Cardiac muscle cell (in vitro differentiated cells and primary cell): ENCODE measurements at regions not wholly inside any gene's neighbourhood (a gene's known extent, or its start where the extent isn't known, plus 50 kb on each side); places are given as distances from the start of the nearest gene placed in this dataset.

Source experiments
- DNase-seq, 2 donors: peaks; one replicate each; pipeline versions ENCODE4 v3.0.0 to v3.0.0-alpha.2; 2010 to 2017; ENCODE audit warnings: low read depth in 1 of 2, low spot score in 1 of 2
- H3K27ac ChIP-seq: fragments of 200-600 bp; sonication (generic); 2 replicates; pipeline ENCODE4 v1.5.1; 2016
- H3K27me3 ChIP-seq: fragments of 200-600 bp; sonication (generic); 2 replicates; pipeline ENCODE4 v1.6.0; 2016; ENCODE audit warnings: control low read depth
- H3K36me3 ChIP-seq: fragments of 200-600 bp; sonication (generic); 2 replicates; pipeline ENCODE4 v1.5.1; 2016; ENCODE audit warnings: control low read depth
- H3K4me1 ChIP-seq: fragments of 200-600 bp; sonication (generic); 2 replicates; pipeline ENCODE4 v1.8.1; 2017; ENCODE audit warnings: low read depth, mild to moderate bottlenecking, mixed run types
- H3K4me3 ChIP-seq: fragments of 200-600 bp; sonication (generic); 2 replicates; pipeline ENCODE4 v1.5.1; 2016; ENCODE audit warnings: mild to moderate bottlenecking
- H3K9me3 ChIP-seq: fragments of 200-600 bp; sonication (generic); 2 replicates; pipeline ENCODE4 v1.5.1; 2017; ENCODE audit warnings: low read depth, mild to moderate bottlenecking, control low read depth
- TF ChIP-seq, protein P1 (sequence below): IDR thresholded peaks from 2 replicates; pipeline ENCODE4 v1.5.1; 2012; ENCODE audit warnings: low read depth, mild to moderate bottlenecking, low read length

DNA sequence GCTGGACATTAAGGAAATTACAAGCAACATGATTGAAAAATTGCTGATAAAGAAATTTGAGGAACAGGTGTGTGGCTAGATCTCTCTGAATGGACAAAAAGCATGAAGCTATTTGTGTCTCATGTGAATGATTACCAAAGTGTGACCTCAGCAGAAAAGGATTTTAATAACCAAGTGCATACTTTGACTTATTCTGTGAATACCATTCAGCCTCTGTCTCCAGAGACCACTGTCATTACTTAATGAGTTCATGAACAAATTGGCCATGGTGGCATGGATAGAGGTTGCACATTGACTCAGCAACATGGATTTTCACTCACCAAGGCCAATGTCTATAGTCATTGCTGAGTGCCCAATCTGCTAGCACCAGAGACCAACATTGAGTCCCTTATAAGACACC, 874.6 kb upstream of the POT1 start:
- H3K4me3 ChIP-seq = no peak overlapping the region
- no peaks in the 10 kb centered on the region for H3K36me3 ChIP-seq
- no peaks in the 10 kb centered on the region for H3K4me1 ChIP-seq
- H3K27ac ChIP-seq = no peak overlapping the region
- no peaks in the 10 kb centered on the region for H3K9me3 ChIP-seq
- TF ChIP-seq, protein P1, sequence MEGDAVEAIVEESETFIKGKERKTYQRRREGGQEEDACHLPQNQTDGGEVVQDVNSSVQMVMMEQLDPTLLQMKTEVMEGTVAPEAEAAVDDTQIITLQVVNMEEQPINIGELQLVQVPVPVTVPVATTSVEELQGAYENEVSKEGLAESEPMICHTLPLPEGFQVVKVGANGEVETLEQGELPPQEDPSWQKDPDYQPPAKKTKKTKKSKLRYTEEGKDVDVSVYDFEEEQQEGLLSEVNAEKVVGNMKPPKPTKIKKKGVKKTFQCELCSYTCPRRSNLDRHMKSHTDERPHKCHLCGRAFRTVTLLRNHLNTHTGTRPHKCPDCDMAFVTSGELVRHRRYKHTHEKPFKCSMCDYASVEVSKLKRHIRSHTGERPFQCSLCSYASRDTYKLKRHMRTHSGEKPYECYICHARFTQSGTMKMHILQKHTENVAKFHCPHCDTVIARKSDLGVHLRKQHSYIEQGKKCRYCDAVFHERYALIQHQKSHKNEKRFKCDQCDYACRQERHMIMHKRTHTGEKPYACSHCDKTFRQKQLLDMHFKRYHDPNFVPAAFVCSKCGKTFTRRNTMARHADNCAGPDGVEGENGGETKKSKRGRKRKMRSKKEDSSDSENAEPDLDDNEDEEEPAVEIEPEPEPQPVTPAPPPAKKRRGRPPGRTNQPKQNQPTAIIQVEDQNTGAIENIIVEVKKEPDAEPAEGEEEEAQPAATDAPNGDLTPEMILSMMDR = no peak
- no peak for DNase-seq
- no peaks in the 10 kb centered on the region for H3K27me3 ChIP-seq

DNA sequence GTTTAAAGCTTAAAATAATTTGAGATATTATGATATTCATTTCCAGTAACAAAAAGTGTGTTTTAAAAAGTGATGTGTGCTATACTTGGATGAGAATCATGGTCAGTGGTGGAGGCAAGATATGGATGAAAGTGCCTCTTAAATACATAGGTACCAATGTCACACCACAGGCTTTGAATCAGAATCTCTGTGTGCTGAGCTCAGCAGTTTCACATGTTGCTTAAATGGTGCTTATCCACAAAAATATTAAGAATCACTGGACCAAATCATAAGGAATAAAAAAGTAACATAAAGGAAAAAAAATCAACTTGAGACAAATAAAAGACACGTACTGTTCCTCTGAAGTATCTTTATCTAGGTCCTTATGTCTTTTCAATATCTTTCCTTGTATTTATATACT, 850.5 kb upstream of the POT1 start:
- H3K4me1 ChIP-seq = no peaks in the 10 kb centered on the region
- H3K9me3 ChIP-seq = no peaks in the 10 kb centered on the region
- no peak for DNase-seq
- H3K27ac ChIP-seq = no peak overlapping the region
- TF ChIP-seq, protein P1 = no peak
- H3K4me3 ChIP-seq = no peak overlapping the region
- no peaks in the 10 kb centered on the region for H3K36me3 ChIP-seq
- H3K27me3 ChIP-seq = no peaks in the 10 kb centered on the region

DNA sequence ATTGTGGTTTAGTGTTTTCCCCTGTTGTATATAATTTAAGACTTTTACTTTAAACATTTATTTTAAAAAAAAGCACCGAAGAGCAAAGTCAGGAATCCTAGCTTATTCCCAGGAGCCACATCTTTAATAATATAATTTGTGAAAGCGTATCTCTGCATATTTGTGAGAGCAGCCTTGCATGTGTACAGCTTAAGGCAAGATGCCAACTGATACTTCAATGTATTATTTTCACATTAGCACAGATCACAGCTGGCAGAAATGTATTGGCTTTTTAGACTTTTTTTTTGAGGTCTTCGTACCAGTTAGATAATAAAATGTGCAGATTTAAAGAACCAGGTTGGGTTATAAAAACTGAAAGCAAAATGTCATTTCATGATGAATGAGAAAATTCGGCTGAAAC, 845.7 kb upstream of the POT1 start:
- Histone ChIP-seq H3K4me1 (no peaks in the 10 kb centered on the region), H3K27me3 (no peaks in the 10 kb centered on the region)
- TF ChIP-seq, protein P1 = no peak

DNA sequence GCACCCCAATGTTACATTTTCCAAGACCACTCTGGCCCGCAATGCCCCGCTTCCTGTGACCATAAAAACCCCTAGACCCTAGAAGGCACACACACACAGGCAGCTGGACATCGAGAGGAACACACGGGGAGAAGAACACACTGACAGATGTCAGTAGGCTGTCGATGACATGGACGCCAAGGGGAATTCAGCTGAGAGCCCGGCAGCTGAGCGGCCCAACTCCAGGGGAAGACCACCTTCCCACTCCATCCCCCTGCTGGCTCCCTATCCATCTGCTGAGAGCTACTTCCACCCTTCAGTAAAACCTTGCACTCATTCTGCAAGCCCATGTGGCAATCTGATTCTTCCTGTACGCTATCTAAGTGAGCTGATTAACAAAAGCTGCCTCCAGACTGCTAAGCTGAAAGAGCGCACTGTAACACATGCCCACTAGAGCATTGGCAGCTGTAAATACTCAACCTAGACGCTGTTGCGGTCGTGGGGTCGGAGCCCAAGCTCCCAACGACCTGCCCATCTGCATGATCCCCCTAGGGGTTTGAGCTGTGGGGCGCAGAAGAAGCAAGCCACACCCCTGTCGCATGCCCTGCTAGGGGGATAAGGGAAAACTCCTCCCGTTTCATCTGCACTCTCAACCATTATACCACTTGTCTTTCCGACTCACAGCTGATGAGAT, 843.6 kb upstream of the POT1 start:
- H3K36me3 ChIP-seq = no peaks in the 10 kb centered on the region
- H3K9me3 ChIP-seq = no peaks in the 10 kb centered on the region
- H3K27me3 ChIP-seq = no peaks in the 10 kb centered on the region
- TF ChIP-seq, protein P1 = no peak
- DNase-seq = no peak
- no peak overlapping the region for H3K4me3 ChIP-seq
- H3K4me1 ChIP-seq = no peaks in the 10 kb centered on the region
- H3K27ac ChIP-seq = no peak overlapping the region

More for the DNA sequence above, 845.7 kb upstream of the POT1 start:
- Histone ChIP-seq H3K9me3 (no peaks in the 10 kb centered on the region), H3K4me3 (no peak overlapping the region), H3K27ac (no peak overlapping the region), H3K36me3 (no peaks in the 10 kb centered on the region)
- DNase-seq = no peak

DNA sequence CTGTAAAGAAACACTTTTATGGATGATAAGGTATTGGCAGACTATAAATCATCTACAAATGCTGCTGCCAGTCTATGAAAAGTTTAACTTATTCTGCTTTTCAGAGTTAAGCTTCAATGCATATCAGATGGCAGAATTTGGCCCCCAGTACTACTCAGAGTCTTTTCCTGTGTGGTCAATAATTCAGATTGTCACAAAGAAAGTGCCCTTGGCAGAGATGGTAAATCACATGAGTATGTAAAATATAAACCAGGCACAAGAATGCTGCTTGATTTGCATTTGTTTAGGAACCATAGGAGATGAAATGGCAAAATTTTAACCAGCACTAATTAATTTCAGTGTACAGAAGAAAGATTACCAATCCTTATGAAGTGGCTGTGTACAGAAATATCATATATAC, 818.3 kb upstream of the POT1 start:
- no peaks in the 10 kb centered on the region for H3K4me1 ChIP-seq
- TF ChIP-seq, protein P1 = no peak
- H3K27me3 ChIP-seq = no peaks in the 10 kb centered on the region
- no peaks in the 10 kb centered on the region for H3K36me3 ChIP-seq
- H3K9me3 ChIP-seq = no peaks in the 10 kb centered on the region
- no peak for DNase-seq
- no peak overlapping the region for H3K27ac ChIP-seq
- no peak overlapping the region for H3K4me3 ChIP-seq
